ENCODE measurements at regions not wholly inside any gene's neighbourhood (a gene's known extent, or its start where the extent isn't known, plus 50 kb on each side); places are given as distances from the start of the nearest gene placed in this dataset.

GRCh38 chr7:18226598-18226997, 199.0 kb upstream of the PRPS1L1 start:
- peak overlapping the region; percentile 30 for H3K27ac Mint-ChIP-seq
- TF ChIP-seq, protein P1, sequence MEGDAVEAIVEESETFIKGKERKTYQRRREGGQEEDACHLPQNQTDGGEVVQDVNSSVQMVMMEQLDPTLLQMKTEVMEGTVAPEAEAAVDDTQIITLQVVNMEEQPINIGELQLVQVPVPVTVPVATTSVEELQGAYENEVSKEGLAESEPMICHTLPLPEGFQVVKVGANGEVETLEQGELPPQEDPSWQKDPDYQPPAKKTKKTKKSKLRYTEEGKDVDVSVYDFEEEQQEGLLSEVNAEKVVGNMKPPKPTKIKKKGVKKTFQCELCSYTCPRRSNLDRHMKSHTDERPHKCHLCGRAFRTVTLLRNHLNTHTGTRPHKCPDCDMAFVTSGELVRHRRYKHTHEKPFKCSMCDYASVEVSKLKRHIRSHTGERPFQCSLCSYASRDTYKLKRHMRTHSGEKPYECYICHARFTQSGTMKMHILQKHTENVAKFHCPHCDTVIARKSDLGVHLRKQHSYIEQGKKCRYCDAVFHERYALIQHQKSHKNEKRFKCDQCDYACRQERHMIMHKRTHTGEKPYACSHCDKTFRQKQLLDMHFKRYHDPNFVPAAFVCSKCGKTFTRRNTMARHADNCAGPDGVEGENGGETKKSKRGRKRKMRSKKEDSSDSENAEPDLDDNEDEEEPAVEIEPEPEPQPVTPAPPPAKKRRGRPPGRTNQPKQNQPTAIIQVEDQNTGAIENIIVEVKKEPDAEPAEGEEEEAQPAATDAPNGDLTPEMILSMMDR (IDR thresholded peaks at IDR 0.05; ENCODE audit: unreplicated experiment), result no peak
- no peak for DNase-seq (ENCODE audit: low spot score in 2 of 2, unreplicated experiment in 2 of 2)
- no peak overlapping the region for H3K4me3 Mint-ChIP-seq
- H3K27me3 Mint-ChIP-seq (ENCODE audit: low read depth), result no peaks in the 10 kb centered on the region
- H3K4me1 Mint-ChIP-seq, result peaks cover 50% of the 10 kb centered on the region
- no peaks in the 10 kb centered on the region for H3K9me3 Mint-ChIP-seq
- no peaks in the 10 kb centered on the region for H3K36me3 Mint-ChIP-seq

DNA sequence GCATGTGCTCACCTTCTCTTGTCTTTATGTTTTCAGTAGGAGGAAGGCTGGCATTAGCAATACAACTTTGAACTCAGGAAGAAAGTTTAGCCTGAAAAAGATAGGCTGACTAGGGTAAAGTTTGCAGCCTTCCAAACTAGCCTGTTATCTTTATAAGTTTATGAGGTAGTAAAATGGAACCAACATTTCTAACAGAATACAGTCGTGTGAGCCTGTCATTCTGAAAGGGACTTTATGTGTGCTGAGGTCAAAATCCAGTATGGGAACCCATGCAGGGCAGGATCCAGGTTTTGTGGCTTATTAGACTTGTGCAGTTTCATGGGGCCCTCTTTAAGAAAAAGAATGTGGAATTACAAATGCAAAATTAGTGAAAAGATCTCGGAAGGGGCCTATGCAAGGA, 201.0 kb upstream of the PRPS1L1 start:
- H3K36me3 Mint-ChIP-seq, result no peaks in the 10 kb centered on the region
- H3K27ac Mint-ChIP-seq, result no peak overlapping the region
- peaks cover 43% of the 10 kb centered on the region for H3K4me1 Mint-ChIP-seq
- no peaks in the 10 kb centered on the region for H3K27me3 Mint-ChIP-seq (ENCODE audit: low read depth)
- TF ChIP-seq, protein P1 (IDR thresholded peaks at IDR 0.05; ENCODE audit: unreplicated experiment), result no peak
- DNase-seq (ENCODE audit: low spot score in 2 of 2, unreplicated experiment in 2 of 2), result no peak
- no peak overlapping the region for H3K4me3 Mint-ChIP-seq
- no peaks in the 10 kb centered on the region for H3K9me3 Mint-ChIP-seq

DNA sequence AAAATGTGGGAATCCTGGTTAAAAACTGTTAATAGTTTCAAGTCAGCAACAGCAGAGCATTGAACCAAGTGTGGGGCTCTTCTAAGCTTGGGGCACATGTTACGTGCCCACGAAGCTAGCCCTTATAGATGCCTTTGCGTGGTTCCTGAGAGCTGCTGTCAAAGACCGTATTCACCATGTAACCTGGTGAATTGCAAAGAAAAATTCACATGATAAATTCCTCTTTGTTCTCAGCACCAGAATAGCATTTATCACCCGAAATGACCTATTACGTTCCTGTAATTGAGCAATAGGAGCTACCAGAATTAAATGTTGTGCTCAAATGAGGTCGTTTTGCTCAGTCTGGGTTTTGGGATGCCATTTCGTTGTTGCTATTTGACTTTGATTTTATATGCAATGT, 202.6 kb upstream of the PRPS1L1 start:
- no peaks in the 10 kb centered on the region for H3K9me3 Mint-ChIP-seq
- no peaks in the 10 kb centered on the region for H3K36me3 Mint-ChIP-seq

DNA sequence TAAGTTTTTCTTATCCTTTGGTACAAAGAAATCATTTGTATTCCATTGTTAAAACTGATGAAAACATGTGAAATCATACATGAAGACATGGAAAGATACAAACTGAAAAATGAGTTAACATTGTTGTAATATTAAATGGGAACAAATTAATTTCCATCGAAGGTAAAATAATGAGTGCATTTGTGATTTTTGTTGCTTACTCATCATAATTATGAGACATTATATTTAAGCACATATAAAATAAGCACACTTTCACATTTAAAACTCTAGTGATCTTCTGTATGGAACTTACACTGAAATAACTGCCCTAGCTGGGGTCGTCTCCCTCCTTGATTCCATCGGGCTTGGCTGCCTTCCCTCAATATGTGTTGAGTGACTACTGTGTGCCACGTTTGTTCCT, 204.2 kb upstream of the PRPS1L1 start:
- Mint-ChIP-seq H3K27me3 (ENCODE audit: low read depth) (no peaks in the 10 kb centered on the region), H3K4me3 (no peak overlapping the region), H3K4me1 (peaks cover 35% of the 10 kb centered on the region), H3K9me3 (no peaks in the 10 kb centered on the region), H3K27ac (no peak overlapping the region), H3K36me3 (no peaks in the 10 kb centered on the region)
- no peak for DNase-seq (ENCODE audit: low spot score in 2 of 2, unreplicated experiment in 2 of 2)
- TF ChIP-seq, protein P1 (IDR thresholded peaks at IDR 0.05; ENCODE audit: unreplicated experiment), result no peak

More for the DNA sequence above, 202.6 kb upstream of the PRPS1L1 start:
- TF ChIP-seq, protein P1 (IDR thresholded peaks at IDR 0.05; ENCODE audit: unreplicated experiment), result no peak
- Mint-ChIP-seq H3K27ac (no peak overlapping the region), H3K27me3 (ENCODE audit: low read depth) (no peaks in the 10 kb centered on the region), H3K4me3 (no peak overlapping the region), H3K4me1 (peaks cover 43% of the 10 kb centered on the region)
- DNase-seq (ENCODE audit: low spot score in 2 of 2, unreplicated experiment in 2 of 2), result no peak

DNA sequence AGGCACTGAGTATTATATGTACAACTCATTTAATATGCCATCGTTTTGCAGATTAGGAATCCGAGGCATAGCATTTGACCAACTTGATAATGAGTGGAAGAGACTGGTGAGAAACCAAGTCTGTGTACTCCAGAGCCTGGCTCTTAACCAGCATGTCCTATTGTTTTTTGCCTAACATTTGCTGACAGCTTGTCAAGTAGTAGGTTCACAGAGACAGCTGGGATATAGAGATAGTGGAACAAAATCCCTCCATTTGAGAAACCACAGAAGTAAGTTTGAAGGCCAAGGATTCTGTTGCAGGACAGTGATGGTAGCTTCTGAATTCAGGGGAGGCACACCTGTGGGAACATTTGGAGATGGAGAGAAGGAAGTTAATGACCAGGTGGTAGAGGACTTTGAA, 206.9 kb upstream of the PRPS1L1 start:
- Mint-ChIP-seq H3K36me3 (peaks cover 1% of the 10 kb centered on the region), H3K27me3 (ENCODE audit: low read depth) (no peaks in the 10 kb centered on the region), H3K9me3 (peaks cover 5% of the 10 kb centered on the region)

More for the DNA sequence above, 206.9 kb upstream of the PRPS1L1 start:
- Mint-ChIP-seq H3K4me1 (peaks cover 18% of the 10 kb centered on the region), H3K4me3 (no peak overlapping the region), H3K27ac (no peak overlapping the region)
- TF ChIP-seq, protein P1 (IDR thresholded peaks at IDR 0.05; ENCODE audit: unreplicated experiment), result no peak
- DNase-seq (ENCODE audit: low spot score in 2 of 2, unreplicated experiment in 2 of 2), result no peak
